Progenitor cell of endocrine pancreas (in vitro differentiated cells): ENCODE measurements at regions not wholly inside any gene's neighbourhood (a gene's known extent, or its start where the extent isn't known, plus 50 kb on each side); places are given as distances from the start of the nearest gene placed in this dataset.
A peak's percentile ranks its signal among the peaks of the same experiment; 100 is the strongest.

Experiments used
- DNase-seq: peaks from one replicate; pipeline ENCODE4 v3.0.0; 2021; ENCODE audit warnings: low spot score; ENCODE audit not compliant: unreplicated experiment
- H3K27ac Mint-ChIP-seq: 2 replicates; pipeline ENCODE4 v1.8.0; 2021; ENCODE audit warnings: mild to moderate bottlenecking, moderate library complexity, mixed read lengths
- H3K27me3 Mint-ChIP-seq: 2 replicates; pipeline ENCODE4 v1.8.0; 2021; ENCODE audit warnings: mixed read lengths
- H3K36me3 Mint-ChIP-seq: 2 replicates; pipeline ENCODE4 v1.8.0; 2022; ENCODE audit warnings: mixed read lengths; ENCODE audit not compliant: insufficient read depth
- H3K4me1 Mint-ChIP-seq: 2 replicates; pipeline ENCODE4 v1.8.0; 2021; ENCODE audit warnings: low read depth, mixed read lengths
- H3K4me3 Mint-ChIP-seq: 2 replicates; pipeline ENCODE4 v1.8.0; 2021; ENCODE audit warnings: low read depth, mild to moderate bottlenecking, moderate library complexity, mixed read lengths
- H3K9me3 Mint-ChIP-seq: 2 replicates; pipeline ENCODE4 v1.8.0; 2021; ENCODE audit warnings: low read depth, mixed read lengths
- TF ChIP-seq, protein P1 (sequence below): fragments of 200-600 bp; sonication (generic); IDR thresholded peaks from one replicate; pipeline ENCODE4 v1.5.0; 2021; ENCODE audit warnings: antibody characterized with exemption, mild to moderate bottlenecking; ENCODE audit not compliant: unreplicated experiment

DNA sequence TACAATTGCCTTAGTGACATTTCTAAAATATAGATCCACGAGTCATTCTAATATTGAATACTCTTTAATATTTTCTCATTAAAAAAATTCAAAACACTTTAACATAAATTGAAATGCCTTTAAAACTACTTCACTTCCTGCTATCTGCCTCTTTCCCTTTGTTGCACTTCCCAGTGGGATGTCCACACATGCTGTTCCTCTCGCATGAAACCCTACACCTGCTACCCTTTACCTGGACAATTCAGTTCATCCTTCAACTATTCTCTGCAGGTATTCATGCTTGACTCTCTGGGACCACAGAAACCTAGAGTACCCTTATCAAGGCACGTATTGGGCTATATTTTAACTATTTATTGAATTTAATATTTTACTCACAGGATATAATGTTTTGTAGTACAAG is 373.3 kb upstream of the GALNT5 start:
- Mint-ChIP-seq H3K27me3 (peaks cover 10% of the 10 kb centered on the region), H3K27ac (no peak overlapping the region), H3K9me3 (no peaks in the 10 kb centered on the region), H3K4me1 (peaks cover 3% of the 10 kb centered on the region), H3K36me3 (no peaks in the 10 kb centered on the region), H3K4me3 (no peak overlapping the region)
- TF ChIP-seq, protein P1, sequence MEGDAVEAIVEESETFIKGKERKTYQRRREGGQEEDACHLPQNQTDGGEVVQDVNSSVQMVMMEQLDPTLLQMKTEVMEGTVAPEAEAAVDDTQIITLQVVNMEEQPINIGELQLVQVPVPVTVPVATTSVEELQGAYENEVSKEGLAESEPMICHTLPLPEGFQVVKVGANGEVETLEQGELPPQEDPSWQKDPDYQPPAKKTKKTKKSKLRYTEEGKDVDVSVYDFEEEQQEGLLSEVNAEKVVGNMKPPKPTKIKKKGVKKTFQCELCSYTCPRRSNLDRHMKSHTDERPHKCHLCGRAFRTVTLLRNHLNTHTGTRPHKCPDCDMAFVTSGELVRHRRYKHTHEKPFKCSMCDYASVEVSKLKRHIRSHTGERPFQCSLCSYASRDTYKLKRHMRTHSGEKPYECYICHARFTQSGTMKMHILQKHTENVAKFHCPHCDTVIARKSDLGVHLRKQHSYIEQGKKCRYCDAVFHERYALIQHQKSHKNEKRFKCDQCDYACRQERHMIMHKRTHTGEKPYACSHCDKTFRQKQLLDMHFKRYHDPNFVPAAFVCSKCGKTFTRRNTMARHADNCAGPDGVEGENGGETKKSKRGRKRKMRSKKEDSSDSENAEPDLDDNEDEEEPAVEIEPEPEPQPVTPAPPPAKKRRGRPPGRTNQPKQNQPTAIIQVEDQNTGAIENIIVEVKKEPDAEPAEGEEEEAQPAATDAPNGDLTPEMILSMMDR = no peak
- DNase-seq = no peak

DNA sequence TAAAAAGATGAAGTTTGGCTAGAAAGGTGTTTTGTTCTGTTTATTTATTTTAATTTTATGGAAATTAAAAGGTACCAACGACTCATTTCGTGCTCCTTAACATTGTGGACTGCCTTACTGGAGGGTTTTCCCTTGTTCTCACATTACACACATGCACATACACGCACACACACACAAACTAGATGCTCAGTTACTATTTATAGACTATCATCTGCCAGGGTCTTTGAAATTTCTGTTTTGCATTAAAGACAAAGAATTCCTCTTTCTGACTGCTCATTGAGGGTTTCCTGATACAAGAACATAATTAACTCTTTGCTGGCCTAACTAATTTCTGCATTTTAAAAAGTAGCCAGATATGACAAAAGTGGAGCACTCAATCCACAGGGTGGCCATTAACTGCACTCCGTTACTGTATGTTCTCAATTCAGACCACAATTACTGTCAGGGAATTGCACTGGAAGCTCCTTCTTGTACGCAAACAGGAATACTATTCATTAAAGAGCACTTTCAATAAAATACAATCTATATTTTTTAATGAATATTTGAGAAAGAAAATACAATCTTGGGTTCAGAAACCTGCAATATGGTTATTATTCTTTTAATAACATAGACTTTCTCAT is 366.9 kb upstream of the GALNT5 start:
- Mint-ChIP-seq H3K27ac (no peak overlapping the region), H3K9me3 (no peaks in the 10 kb centered on the region), H3K36me3 (no peaks in the 10 kb centered on the region), H3K27me3 (peaks cover 12% of the 10 kb centered on the region), H3K4me3 (no peak overlapping the region), H3K4me1 (peaks cover 20% of the 10 kb centered on the region)
- no peak for DNase-seq
- TF ChIP-seq, protein P1 = no peak

DNA sequence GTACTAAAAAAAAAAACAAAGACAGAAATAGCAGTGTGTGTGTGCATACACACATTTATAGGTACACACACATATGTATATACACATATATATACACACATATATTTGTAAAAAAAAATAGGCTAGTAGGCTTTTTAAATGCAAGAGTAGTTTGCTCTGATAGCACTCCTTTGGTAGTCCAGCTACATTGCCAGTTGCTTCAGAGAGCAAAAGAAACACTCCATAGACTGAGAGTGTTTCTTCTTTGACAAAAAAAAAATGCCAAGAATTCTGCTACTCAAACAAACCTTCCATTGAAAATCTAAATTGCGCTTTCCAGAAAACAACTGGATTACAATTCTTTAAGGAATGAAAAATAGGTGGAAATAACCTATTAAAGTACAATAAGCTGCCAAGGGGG is 365.9 kb upstream of the GALNT5 start:
- Mint-ChIP-seq H3K4me3 (no peak overlapping the region), H3K4me1 (peaks cover 20% of the 10 kb centered on the region), H3K9me3 (no peaks in the 10 kb centered on the region), H3K36me3 (no peaks in the 10 kb centered on the region), H3K27me3 (peaks cover 14% of the 10 kb centered on the region), H3K27ac (no peak overlapping the region)
- no peak for DNase-seq
- TF ChIP-seq, protein P1 = no peak

DNA sequence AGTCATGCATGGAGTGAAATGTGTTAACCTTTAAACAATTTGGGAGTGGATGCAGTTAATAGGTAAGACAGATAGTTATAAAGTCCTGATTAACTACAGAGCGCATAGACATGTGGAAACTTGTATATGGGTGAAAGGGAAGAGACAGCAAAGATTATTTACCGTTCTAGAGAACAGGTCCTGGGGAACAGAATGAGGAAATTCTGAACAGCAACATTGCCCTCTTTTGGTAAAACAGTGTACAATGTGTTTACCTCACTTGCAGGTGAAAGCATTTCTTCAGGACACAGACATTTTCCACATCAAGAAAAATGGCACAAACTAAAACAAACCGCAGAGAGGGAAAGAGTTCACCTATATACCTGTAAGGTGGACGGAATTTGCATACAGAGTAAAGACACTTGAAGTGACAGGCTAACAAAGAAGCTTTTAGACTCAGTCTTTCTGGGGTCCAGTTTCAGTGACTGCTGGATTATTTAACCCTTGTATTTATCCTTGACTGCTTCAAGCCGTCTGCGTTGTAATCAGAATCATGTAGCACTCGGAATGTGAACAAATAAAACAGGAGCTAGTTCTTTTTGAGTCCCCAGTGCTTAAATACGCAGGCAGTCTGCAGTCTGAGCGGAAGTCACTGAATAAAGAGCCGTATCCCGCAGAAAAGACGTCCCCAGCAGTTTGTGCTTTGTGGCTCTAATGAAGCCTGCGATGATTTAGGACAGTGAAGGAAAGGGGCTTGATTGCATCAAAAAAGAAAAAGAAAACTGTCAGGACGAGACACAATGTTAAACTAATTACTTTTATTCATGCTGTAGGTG is 364.8 kb upstream of the GALNT5 start:
- peak overlapping the region; percentile 17 for H3K27ac Mint-ChIP-seq
- DNase-seq = no peak
- H3K27me3 Mint-ChIP-seq = peaks cover 11% of the 10 kb centered on the region
- peak overlapping the region; percentile 58 for H3K4me3 Mint-ChIP-seq
- no peaks in the 10 kb centered on the region for H3K9me3 Mint-ChIP-seq
- H3K36me3 Mint-ChIP-seq = no peaks in the 10 kb centered on the region
- TF ChIP-seq, protein P1 = peak; percentile 73
- H3K4me1 Mint-ChIP-seq = peaks cover 20% of the 10 kb centered on the region

DNA sequence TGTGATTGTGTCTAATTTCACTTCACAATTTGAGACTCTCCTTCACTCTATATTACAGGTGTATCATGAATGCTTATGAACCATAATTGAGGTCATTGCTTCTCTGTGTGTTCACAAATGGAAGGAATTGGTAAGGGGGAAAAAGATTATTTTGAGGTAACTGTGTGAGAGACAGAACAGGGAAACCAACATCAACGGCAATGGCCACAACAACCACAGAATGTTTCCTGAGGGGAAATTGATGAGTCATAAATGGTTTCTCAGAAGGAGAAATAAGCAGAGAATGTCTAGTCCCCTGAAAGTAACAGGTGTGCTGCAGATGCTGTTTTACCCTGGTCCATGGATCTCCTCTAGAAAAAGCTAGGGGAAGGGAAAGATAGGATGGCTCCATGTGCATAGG is 361.2 kb upstream of the GALNT5 start:
- DNase-seq = no peak
- Mint-ChIP-seq H3K27me3 (peaks cover 11% of the 10 kb centered on the region), H3K36me3 (no peaks in the 10 kb centered on the region), H3K4me3 (no peak overlapping the region), H3K27ac (no peak overlapping the region), H3K4me1 (peaks cover 16% of the 10 kb centered on the region), H3K9me3 (no peaks in the 10 kb centered on the region)
- TF ChIP-seq, protein P1 = no peak
